ENCODE measurements at regions not wholly inside any gene's neighbourhood (a gene's known extent, or its start where the extent isn't known, plus 50 kb on each side); places are given as distances from the start of the nearest gene placed in this dataset.

DNA sequence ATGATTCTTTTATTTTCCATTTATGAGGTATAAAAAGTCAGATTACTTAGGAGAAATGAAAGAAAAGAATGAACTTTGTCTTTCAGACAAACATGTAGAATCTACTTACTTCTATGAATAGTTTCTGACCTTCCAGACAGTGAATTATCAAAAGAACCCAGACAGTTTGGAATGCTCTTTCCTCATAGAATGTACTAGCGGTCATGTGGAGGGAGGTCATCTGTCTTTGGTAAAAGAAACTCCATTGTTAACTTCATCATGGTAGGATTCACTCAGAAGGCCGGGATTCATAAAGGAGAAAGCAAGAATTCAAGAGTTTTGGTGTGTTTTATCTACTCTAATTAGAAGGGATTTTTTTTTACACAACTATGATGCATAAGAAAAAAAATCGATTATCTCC, 144.8 kb upstream of the ZNF804B start:
- TF ChIP-seq, protein P1, sequence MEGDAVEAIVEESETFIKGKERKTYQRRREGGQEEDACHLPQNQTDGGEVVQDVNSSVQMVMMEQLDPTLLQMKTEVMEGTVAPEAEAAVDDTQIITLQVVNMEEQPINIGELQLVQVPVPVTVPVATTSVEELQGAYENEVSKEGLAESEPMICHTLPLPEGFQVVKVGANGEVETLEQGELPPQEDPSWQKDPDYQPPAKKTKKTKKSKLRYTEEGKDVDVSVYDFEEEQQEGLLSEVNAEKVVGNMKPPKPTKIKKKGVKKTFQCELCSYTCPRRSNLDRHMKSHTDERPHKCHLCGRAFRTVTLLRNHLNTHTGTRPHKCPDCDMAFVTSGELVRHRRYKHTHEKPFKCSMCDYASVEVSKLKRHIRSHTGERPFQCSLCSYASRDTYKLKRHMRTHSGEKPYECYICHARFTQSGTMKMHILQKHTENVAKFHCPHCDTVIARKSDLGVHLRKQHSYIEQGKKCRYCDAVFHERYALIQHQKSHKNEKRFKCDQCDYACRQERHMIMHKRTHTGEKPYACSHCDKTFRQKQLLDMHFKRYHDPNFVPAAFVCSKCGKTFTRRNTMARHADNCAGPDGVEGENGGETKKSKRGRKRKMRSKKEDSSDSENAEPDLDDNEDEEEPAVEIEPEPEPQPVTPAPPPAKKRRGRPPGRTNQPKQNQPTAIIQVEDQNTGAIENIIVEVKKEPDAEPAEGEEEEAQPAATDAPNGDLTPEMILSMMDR (IDR thresholded peaks at IDR 0.05) = no peak

DNA sequence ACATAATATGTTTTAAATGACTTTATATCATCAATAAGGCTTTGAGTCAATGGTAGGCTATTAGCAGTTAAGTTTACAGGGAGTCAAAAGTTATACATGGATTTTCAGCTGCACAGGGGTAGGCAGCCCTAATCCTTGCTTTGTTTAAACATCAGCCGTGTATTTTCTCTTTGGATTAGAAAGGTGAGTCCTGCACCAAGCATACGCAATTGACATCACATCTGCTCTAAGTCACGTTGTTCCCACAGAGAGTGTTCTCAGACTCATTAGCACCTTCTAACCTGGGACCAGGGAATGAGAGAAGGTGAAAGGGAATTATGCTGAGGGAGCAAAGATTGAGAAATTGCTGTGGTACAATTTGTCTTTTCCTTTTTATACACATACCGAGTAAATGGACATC, 148.6 kb upstream of the ZNF804B start:
- TF ChIP-seq, protein P1 (IDR thresholded peaks at IDR 0.05) = no peak

DNA sequence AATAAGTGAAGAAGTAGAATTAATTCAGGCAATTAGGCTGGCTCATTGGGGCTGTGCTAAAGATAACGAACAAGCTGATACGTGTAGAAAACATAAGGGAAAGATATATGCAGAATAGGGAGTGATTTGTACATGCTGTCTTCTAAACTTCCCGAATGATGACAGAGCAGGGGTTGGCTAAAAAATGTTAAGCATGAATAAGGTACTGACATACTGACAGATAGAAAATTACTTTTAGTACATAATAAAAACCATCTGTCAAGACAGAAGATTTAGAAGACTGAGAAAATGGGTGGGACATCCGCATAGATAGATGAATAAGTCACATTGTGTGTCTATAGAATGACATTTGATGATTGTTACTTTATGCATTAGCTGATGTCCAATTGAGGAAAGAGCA, 158.8 kb upstream of the ZNF804B start:
- TF ChIP-seq, protein P1 (IDR thresholded peaks at IDR 0.05) = no peak

DNA sequence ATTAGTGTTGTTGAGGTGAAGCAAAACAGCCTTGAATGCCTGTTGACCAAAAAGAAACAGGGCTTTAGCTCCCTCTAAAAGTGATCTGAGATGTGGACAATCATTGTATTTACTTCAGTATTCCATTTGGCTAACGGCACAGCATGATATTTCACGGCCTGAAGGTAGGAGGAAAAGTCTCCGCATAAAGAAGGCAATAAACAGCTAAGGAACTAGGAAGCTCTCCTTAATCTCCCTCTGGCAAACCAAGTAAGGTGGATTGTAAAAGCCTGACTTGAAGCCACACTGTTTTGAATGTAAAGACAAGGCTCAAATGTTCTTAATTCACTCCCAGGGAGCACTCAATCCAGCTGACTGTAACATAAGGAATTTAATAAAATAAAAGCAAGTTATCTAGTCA, 160.0 kb upstream of the ZNF804B start:
- TF ChIP-seq, protein P1 (IDR thresholded peaks at IDR 0.05) = no peak

DNA sequence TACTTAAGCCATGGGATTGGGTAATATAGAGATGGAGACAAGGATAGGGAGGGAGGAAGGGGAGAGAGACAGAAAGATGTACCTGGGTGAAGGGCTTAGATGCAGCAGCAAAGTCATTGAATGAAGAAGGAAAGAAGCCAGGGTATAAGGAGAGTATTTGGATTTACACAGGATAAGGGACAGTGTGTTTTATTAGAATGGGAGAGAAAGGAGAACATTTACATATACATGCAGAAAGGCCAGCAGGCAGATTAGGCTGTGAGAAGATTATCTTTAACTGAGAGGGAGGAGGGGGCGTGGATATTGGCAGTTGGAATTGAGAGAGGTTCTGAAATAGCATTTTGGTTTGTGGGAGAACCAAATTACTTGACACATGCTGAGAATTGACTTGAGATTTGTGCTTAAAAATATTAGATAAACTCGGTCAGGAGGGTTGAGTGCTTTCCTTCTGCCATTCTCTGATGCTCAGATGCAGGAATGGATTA, 161.5 kb upstream of the ZNF804B start:
- TF ChIP-seq, protein P1 (IDR thresholded peaks at IDR 0.05) = no peak

DNA sequence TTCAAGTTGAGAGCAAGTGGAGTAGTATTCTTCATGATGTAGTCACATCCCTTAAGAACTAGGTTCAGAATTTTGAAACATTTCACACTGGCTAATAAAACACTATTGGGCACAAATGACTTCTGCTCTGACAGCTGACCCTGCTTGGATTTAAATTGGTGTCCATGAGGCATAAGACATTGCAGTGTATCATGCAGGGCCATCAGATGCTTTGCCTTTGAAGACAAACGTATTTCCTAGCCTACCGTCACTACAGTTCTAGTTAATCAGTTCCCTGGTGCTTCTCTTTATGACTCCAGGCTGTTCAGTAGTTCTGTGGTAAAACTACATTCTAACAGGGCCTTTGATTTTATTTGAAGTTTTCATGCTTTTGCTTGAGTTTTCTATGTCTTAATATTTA, 168.5 kb upstream of the ZNF804B start:
- TF ChIP-seq, protein P1 (IDR thresholded peaks at IDR 0.05) = no peak

DNA sequence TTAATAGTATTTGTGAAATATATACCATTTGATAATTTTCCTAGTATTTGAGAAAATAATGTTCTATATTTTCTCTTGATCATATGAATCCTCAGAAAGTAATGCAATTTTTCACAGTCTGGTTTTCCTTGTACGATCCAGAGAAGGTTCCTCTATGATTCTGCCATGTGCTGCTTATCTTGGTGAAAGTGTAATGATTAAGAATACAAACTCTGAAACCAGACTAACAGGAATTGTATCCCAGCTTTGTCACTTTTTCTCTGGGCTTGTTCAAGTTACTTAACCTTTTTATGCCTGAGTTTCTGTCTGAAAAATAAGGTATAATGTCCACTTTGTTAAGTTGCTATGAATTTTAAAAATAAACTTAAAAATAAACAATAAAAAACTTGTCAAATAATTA, 169.6 kb upstream of the ZNF804B start:
- TF ChIP-seq, protein P1 (IDR thresholded peaks at IDR 0.05) = no peak

DNA sequence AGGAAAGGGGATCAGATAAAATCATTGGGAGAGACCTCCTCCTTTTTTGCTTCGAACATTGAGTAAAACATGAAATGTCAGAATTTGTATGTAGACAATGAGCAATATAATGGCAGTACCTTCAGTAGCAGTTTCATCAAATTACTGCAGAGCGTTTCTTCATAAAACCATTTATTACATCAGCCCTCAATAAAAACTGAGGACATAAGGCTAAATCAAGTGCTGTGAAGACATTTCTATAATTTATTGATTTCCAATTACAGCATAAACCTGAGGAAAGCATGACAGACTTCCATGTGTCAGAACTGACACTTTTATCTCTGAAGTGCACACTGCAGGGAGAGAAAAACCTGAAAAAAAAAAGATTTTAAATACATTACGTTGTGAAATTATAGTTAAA, 172.6 kb upstream of the ZNF804B start:
- TF ChIP-seq, protein P1 (IDR thresholded peaks at IDR 0.05) = no peak
